ENCODE measurements at regions not wholly inside any gene's neighbourhood (a gene's known extent, or its start where the extent isn't known, plus 50 kb on each side); places are given as distances from the start of the nearest gene placed in this dataset.

DNA sequence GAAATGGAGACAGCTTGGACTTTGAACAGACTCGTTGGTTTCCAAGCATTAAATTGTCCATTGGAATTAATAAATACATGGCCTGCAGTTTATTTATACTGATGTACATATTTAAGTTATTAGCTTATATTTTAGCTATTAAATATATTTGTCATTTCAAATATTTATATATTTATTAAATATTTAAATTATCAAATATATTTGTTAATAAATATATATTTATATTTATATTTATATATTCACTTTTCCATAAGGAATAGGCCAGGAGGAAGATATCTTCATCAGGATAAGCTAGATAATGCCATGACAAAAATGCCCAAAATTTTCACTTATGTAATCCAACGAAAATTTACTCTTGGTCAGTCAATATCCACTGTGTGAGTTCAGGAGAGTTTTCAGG, 229.9 kb downstream of the ZNF608 start:
- H4K20me1 ChIP-seq (replicated peaks; ENCODE audit: control insufficient read depth, insufficient read depth, low read length), result no peaks in the 10 kb centered on the region
- H3K9ac ChIP-seq (ENCODE audit: insufficient read depth in 1 of 2, low read depth in 2 of 2, low read length in 2 of 2), result no peak overlapping the region
- no peaks in the 10 kb centered on the region for H3K4me1 ChIP-seq (replicated peaks in 1 of 2; ENCODE audit: control insufficient read depth in 2 of 2, insufficient read depth in 2 of 2, low read length in 2 of 2)
- H3K36me3 ChIP-seq (ENCODE audit: control insufficient read depth, insufficient read depth, low read length), result no peaks in the 10 kb centered on the region
- in situ Hi-C loops (cut with MboI) (no loop called here), intact Hi-C loops (cut with micrococcal nuclease) (no loop called here)
- peaks cover 2 to 8% of the 10 kb centered on the region in 2 experiments; a peak in 3 of 5 replicates for H3K27me3 ChIP-seq (ENCODE audit: control insufficient read depth in 2 of 2, insufficient read depth in 2 of 2, low read length in 2 of 2)
- no peak overlapping the region for H3K4me2 ChIP-seq (ENCODE audit: insufficient read depth, low read length)
- ChIA-PET POLR2A (no interaction called here), CTCF (ENCODE audit: low intra/inter-chr PET ratio) (no interaction called here)
- ATAC-seq (no peak), FAIRE-seq (no peak), DNase-seq (ENCODE audit: extremely low read depth in 1 of 4, low spot score in 3 of 4) (no peak)
- no TSS peak for BruUV-seq (replicated peaks)
- H3K79me2 ChIP-seq (ENCODE audit: control insufficient read depth, insufficient read depth, low read length), result no peaks in the 10 kb centered on the region
- TF ChIP-seq, protein P1, sequence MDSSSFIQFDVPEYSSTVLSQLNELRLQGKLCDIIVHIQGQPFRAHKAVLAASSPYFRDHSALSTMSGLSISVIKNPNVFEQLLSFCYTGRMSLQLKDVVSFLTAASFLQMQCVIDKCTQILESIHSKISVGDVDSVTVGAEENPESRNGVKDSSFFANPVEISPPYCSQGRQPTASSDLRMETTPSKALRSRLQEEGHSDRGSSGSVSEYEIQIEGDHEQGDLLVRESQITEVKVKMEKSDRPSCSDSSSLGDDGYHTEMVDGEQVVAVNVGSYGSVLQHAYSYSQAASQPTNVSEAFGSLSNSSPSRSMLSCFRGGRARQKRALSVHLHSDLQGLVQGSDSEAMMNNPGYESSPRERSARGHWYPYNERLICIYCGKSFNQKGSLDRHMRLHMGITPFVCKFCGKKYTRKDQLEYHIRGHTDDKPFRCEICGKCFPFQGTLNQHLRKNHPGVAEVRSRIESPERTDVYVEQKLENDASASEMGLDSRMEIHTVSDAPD (CRISPR knock-in tag; IDR thresholded peaks at IDR 0.05), result no peak
- TF ChIP-seq ZNF3 (CRISPR knock-in tag; IDR thresholded peaks at IDR 0.05), result no peak
- H3K9me1 ChIP-seq (ENCODE audit: control insufficient read depth, insufficient read depth, low read length), result no peaks in the 10 kb centered on the region
- no peak overlapping the region for H3K27ac ChIP-seq (ENCODE audit: extremely low read depth, low read depth, low read length)
- H2AFZ ChIP-seq (ENCODE audit: low read depth, low read length), result no peak overlapping the region
- 6% methylated on average over 2 of the region's 2 CpGs for WGBS (ENCODE audit: insufficient coverage, low coverage, missing lambda C conversion rate)
- H3K4me3 ChIP-seq, result no peak overlapping the region
- H3K9me3 ChIP-seq (replicated peaks; ENCODE audit: control insufficient read depth, insufficient read depth, low read depth, low read length), result no peaks in the 10 kb centered on the region

GRCh38 chr5:124515497-124516245, 230.8 kb downstream of the ZNF608 start:
- Histone ChIP-seq H2AFZ (ENCODE audit: low read depth, low read length) (no peak overlapping the region), H3K9ac (ENCODE audit: insufficient read depth in 1 of 2, low read depth in 2 of 2, low read length in 2 of 2) (no peak overlapping the region), H3K4me1 (replicated peaks in 1 of 2; ENCODE audit: control insufficient read depth in 2 of 2, insufficient read depth in 2 of 2, low read length in 2 of 2) (no peaks in the 10 kb centered on the region), H3K4me2 (ENCODE audit: insufficient read depth, low read length) (no peak overlapping the region), H3K9me1 (ENCODE audit: control insufficient read depth, insufficient read depth, low read length) (no peaks in the 10 kb centered on the region), H3K36me3 (ENCODE audit: control insufficient read depth, insufficient read depth, low read length) (no peaks in the 10 kb centered on the region), H3K4me3 (no peak overlapping the region), H4K20me1 (replicated peaks; ENCODE audit: control insufficient read depth, insufficient read depth, low read length) (no peaks in the 10 kb centered on the region), H3K9me3 (replicated peaks; ENCODE audit: control insufficient read depth, insufficient read depth, low read depth, low read length) (no peaks in the 10 kb centered on the region), H3K27me3 (ENCODE audit: control insufficient read depth in 2 of 2, insufficient read depth in 2 of 2, low read length in 2 of 2) (peaks cover 0 to 8% of the 10 kb centered on the region in 2 experiments; a peak in 2 of 5 replicates), H3K79me2 (ENCODE audit: control insufficient read depth, insufficient read depth, low read length) (no peaks in the 10 kb centered on the region), H3K27ac (ENCODE audit: extremely low read depth, low read depth, low read length) (no peak overlapping the region)
- FAIRE-seq, result no peak
- DNase-seq (ENCODE audit: extremely low read depth in 1 of 4, low spot score in 3 of 4), result no peak
- BruUV-seq (replicated peaks), result no TSS peak
- ChIA-PET CTCF (ENCODE audit: low intra/inter-chr PET ratio) (no interaction called here), POLR2A (no interaction called here)
- intact Hi-C loops (cut with micrococcal nuclease), result no loop called here
- WGBS (ENCODE audit: insufficient coverage, low coverage, missing lambda C conversion rate), result 0% methylated on average over 3 of the region's 3 CpGs
- no peak for ATAC-seq
- in situ Hi-C loops (cut with MboI), result no loop called here
- TF ChIP-seq NR2F6 (CRISPR knock-in tag; IDR thresholded peaks at IDR 0.05) (no peak), NCOR1 (IDR thresholded peaks at IDR 0.05) (no peak), TEAD4 (IDR thresholded peaks at IDR 0.05; ENCODE audit: low read length) (no peak), TEAD4 (CRISPR knock-in tag; IDR thresholded peaks at IDR 0.05; ENCODE audit: borderline replicate concordance) (no peak), ETV5 (CRISPR knock-in tag; IDR thresholded peaks at IDR 0.05; ENCODE audit: low read depth) (no peak), KAT7 (CRISPR knock-in tag; IDR thresholded peaks at IDR 0.05; ENCODE audit: borderline replicate concordance) (no peak), ZC3H4 (CRISPR knock-in tag; IDR thresholded peaks at IDR 0.05; ENCODE audit: borderline replicate concordance) (no peak), E2F4 (CRISPR knock-in tag; IDR thresholded peaks at IDR 0.05; ENCODE audit: low read depth) (no peak), ZBTB7A (IDR thresholded peaks at IDR 0.05; ENCODE audit: borderline replicate concordance, control insufficient read depth, low read depth, low read length) (no peak)
- TF ChIP-seq, protein P2, sequence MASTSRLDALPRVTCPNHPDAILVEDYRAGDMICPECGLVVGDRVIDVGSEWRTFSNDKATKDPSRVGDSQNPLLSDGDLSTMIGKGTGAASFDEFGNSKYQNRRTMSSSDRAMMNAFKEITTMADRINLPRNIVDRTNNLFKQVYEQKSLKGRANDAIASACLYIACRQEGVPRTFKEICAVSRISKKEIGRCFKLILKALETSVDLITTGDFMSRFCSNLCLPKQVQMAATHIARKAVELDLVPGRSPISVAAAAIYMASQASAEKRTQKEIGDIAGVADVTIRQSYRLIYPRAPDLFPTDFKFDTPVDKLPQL (IDR thresholded peaks at IDR 0.05; ENCODE audit: extremely low read depth, insufficient read length), result no peak

Data from K562 (cell line).